ENCODE measurements at regions not wholly inside any gene's neighbourhood (a gene's known extent, or its start where the extent isn't known, plus 50 kb on each side); places are given as distances from the start of the nearest gene placed in this dataset.

DNA sequence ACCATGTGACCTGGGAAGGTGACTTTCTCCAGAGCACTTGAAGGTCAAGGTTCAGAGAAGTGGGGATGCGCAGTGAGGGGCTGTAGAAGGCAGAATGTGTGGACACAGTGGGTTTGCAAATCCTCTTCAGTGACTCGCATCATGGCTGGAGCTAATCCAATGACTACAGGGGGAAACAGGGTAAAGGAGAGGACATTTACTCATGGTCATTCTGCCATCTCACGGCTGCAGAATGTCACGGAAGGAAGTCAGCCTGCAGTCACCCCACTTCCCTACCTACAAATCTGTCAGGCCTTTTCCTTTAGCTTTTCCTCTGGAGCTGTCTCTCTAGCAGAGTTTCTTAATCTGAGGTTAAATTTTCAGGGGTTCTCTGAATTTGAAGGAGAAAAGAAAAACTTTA is 337.6 kb downstream of the CDC5L start:
- no peaks in the 10 kb centered on the region for H3K9me3 Mint-ChIP-seq
- peaks cover 13% of the 10 kb centered on the region for H3K4me1 Mint-ChIP-seq
- no peak overlapping the region for H3K27ac Mint-ChIP-seq
- TF ChIP-seq ZNF416 (CRISPR knock-in tag; IDR thresholded peaks at IDR 0.05): no peak
- TF ChIP-seq, protein P1, sequence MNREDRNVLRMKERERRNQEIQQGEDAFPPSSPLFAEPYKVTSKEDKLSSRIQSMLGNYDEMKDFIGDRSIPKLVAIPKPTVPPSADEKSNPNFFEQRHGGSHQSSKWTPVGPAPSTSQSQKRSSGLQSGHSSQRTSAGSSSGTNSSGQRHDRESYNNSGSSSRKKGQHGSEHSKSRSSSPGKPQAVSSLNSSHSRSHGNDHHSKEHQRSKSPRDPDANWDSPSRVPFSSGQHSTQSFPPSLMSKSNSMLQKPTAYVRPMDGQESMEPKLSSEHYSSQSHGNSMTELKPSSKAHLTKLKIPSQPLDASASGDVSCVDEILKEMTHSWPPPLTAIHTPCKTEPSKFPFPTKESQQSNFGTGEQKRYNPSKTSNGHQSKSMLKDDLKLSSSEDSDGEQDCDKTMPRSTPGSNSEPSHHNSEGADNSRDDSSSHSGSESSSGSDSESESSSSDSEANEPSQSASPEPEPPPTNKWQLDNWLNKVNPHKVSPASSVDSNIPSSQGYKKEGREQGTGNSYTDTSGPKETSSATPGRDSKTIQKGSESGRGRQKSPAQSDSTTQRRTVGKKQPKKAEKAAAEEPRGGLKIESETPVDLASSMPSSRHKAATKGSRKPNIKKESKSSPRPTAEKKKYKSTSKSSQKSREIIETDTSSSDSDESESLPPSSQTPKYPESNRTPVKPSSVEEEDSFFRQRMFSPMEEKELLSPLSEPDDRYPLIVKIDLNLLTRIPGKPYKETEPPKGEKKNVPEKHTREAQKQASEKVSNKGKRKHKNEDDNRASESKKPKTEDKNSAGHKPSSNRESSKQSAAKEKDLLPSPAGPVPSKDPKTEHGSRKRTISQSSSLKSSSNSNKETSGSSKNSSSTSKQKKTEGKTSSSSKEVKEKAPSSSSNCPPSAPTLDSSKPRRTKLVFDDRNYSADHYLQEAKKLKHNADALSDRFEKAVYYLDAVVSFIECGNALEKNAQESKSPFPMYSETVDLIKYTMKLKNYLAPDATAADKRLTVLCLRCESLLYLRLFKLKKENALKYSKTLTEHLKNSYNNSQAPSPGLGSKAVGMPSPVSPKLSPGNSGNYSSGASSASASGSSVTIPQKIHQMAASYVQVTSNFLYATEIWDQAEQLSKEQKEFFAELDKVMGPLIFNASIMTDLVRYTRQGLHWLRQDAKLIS (CRISPR knock-in tag; IDR thresholded peaks at IDR 0.05; ENCODE audit: borderline replicate concordance): no peak
- no peak for TF ChIP-seq PREB (CRISPR knock-in tag; IDR thresholded peaks at IDR 0.05; ENCODE audit: borderline replicate concordance)
- TF ChIP-seq, protein P2, sequence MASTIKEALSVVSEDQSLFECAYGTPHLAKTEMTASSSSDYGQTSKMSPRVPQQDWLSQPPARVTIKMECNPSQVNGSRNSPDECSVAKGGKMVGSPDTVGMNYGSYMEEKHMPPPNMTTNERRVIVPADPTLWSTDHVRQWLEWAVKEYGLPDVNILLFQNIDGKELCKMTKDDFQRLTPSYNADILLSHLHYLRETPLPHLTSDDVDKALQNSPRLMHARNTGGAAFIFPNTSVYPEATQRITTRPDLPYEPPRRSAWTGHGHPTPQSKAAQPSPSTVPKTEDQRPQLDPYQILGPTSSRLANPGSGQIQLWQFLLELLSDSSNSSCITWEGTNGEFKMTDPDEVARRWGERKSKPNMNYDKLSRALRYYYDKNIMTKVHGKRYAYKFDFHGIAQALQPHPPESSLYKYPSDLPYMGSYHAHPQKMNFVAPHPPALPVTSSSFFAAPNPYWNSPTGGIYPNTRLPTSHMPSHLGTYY (CRISPR knock-in tag; IDR thresholded peaks at IDR 0.05): no peak
- TF ChIP-seq MYBL2 (CRISPR knock-in tag; IDR thresholded peaks at IDR 0.05): no peak
- TF ChIP-seq EMX1 (CRISPR knock-in tag; IDR thresholded peaks at IDR 0.05): no peak
- no peak for TF ChIP-seq SOX15 (CRISPR knock-in tag; IDR thresholded peaks at IDR 0.05)
- TF ChIP-seq SMAD3 (CRISPR knock-in tag; IDR thresholded peaks at IDR 0.05; ENCODE audit: borderline replicate concordance): no peak
- no peak for TF ChIP-seq GRHL2 (CRISPR knock-in tag; IDR thresholded peaks at IDR 0.05; ENCODE audit: insufficient replicate concordance, severe bottlenecking)
- TF ChIP-seq ZNF423 (CRISPR knock-in tag; IDR thresholded peaks at IDR 0.05): no peak
- no peak for TF ChIP-seq AR (CRISPR knock-in tag; IDR thresholded peaks at IDR 0.05)
- TF ChIP-seq OVOL2 (CRISPR knock-in tag; IDR thresholded peaks at IDR 0.05; ENCODE audit: borderline replicate concordance): no peak
- no peak for TF ChIP-seq ZBTB43 (CRISPR knock-in tag; IDR thresholded peaks at IDR 0.05)
- CTCF ChIA-PET: interaction anchor here (1.2 kb wide), 1 partner anchor 17 kb away, joined by 3 read pairs; no protein-coding TSS in a partner anchor
- no peak overlapping the region for H3K4me3 Mint-ChIP-seq
- DNase-seq (ENCODE audit: low spot score) (no peak), ATAC-seq (no peak)
- POLR2A ChIA-PET: no interaction called here
- no peaks in the 10 kb centered on the region for H3K27me3 Mint-ChIP-seq (ENCODE audit: low read depth)
- no peaks in the 10 kb centered on the region for H3K36me3 Mint-ChIP-seq
